ENCODE measurements at regions not wholly inside any gene's neighbourhood (a gene's known extent, or its start where the extent isn't known, plus 50 kb on each side); places are given as distances from the start of the nearest gene placed in this dataset.

DNA sequence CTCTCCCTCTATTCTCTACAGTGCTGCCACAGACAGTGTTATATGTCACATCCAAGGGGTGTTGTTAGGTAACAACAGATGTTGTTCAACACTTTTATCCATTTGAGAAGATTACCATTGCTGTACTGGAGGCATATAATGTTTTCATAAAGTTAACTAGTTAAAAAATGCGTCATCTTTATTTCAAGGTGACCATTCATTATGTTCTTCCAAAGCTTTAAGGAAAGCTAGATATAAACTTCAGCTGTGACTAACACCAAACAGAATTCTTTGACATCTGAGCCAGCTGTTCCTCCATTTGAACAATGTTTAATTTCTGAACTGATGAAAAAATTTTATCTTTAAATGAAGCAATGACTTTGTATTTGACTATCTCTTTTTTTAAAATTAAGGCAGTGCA lies 1099.6 kb upstream of the TMEFF2 start:
- H3K27ac ChIP-seq (ENCODE audit: low read length), result no peak overlapping the region
- H2AFZ ChIP-seq (ENCODE audit: low read length), result no peak overlapping the region
- no peaks in the 10 kb centered on the region for H3K79me2 ChIP-seq (ENCODE audit: low read length)
- H3K36me3 ChIP-seq (ENCODE audit: low read depth, low read length), result no peaks in the 10 kb centered on the region
- POLR2A ChIA-PET (ENCODE audit: unreplicated experiment), result no interaction called here
- H3K4me2 ChIP-seq (ENCODE audit: low read length), result no peak overlapping the region
- H3K9me3 ChIP-seq (ENCODE audit: low read length), result no peaks in the 10 kb centered on the region
- H3K4me1 ChIP-seq (ENCODE audit: insufficient read depth, low read length), result no peaks in the 10 kb centered on the region
- H3K9me2 ChIP-seq (replicated peaks; ENCODE audit: low read length), result no peaks in the 10 kb centered on the region
- H3K4me3 ChIP-seq (ENCODE audit: low read length), result no peak overlapping the region
- TF ChIP-seq EZH2phosphoT487 (IDR thresholded peaks at IDR 0.05; ENCODE audit: borderline replicate concordance, low read length) (no peak), CTCF (conservative IDR thresholded peaks at IDR 0.05; ENCODE audit: low read depth, low read length) (no peak), EZH2 (IDR thresholded peaks at IDR 0.05; ENCODE audit: low read length, unreplicated experiment) (no peak)
- no peaks in the 10 kb centered on the region for H4K20me1 ChIP-seq (ENCODE audit: low read length)
- H3K27me3 ChIP-seq (ENCODE audit: low read length), result no peaks in the 10 kb centered on the region
- H3K9ac ChIP-seq (ENCODE audit: low read length), result no peak overlapping the region
- DNase-seq (no peak), ATAC-seq (no peak)
- no peaks in the 10 kb centered on the region for H3F3A ChIP-seq (ENCODE audit: low read length, unreplicated experiment)
- intact Hi-C loops (cut with micrococcal nuclease), result no loop called here
- CTCF ChIA-PET, result no interaction called here
- BruUV-seq (replicated peaks), result no TSS peak

GRCh38 chr2:193279361-193279760 lies 1084.6 kb upstream of the TMEFF2 start:
- no TSS peak for BruUV-seq (replicated peaks)
- H4K20me1 ChIP-seq (ENCODE audit: low read length), result no peaks in the 10 kb centered on the region
- no peaks in the 10 kb centered on the region for H3K9me2 ChIP-seq (replicated peaks; ENCODE audit: low read length)
- H3F3A ChIP-seq (ENCODE audit: low read length, unreplicated experiment), result no peaks in the 10 kb centered on the region
- no peaks in the 10 kb centered on the region for H3K79me2 ChIP-seq (ENCODE audit: low read length)
- H3K4me2 ChIP-seq (ENCODE audit: low read length), result no peak overlapping the region
- POLR2A ChIA-PET (ENCODE audit: unreplicated experiment), result no interaction called here
- no peak for ATAC-seq
- TF ChIP-seq EZH2 (IDR thresholded peaks at IDR 0.05; ENCODE audit: low read length, unreplicated experiment) (no peak), CTCF (conservative IDR thresholded peaks at IDR 0.05; ENCODE audit: low read depth, low read length) (no peak), EZH2phosphoT487 (IDR thresholded peaks at IDR 0.05; ENCODE audit: borderline replicate concordance, low read length) (no peak)
- H3K4me1 ChIP-seq (ENCODE audit: insufficient read depth, low read length), result no peaks in the 10 kb centered on the region
- H3K9me3 ChIP-seq (ENCODE audit: low read length), result no peaks in the 10 kb centered on the region
- H3K9ac ChIP-seq (ENCODE audit: low read length), result no peak overlapping the region
- DNase-seq, result no peak
- CTCF ChIA-PET, result no interaction called here
- H3K4me3 ChIP-seq (ENCODE audit: low read length), result no peak overlapping the region
- no peak overlapping the region for H3K27ac ChIP-seq (ENCODE audit: low read length)
- intact Hi-C loops (cut with micrococcal nuclease), result no loop called here
- no peaks in the 10 kb centered on the region for H3K36me3 ChIP-seq (ENCODE audit: low read depth, low read length)
- H3K27me3 ChIP-seq (ENCODE audit: low read length), result no peaks in the 10 kb centered on the region
- no peak overlapping the region for H2AFZ ChIP-seq (ENCODE audit: low read length)

DNA sequence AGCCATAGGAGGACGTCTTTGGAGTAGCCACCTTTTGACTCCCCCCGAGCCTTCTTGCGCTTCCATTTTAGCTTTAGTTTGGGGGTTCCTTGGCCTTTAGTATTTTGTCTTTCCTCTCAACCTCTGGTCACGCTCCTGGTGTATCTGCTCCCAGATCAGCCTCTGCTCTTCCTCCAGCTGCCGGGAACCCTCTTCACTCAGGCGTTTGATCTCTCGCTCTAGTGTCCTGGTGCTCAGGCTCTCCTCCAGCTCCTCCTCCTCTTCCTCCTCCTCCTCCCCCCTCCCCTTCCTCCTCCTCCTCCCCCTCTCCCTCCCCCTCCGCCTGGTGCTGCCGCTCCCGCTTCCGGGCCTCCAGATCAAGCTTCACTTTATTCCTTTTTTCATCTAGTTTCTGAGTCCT lies 1082.3 kb upstream of the TMEFF2 start:
- H3K27ac ChIP-seq (ENCODE audit: low read length), result no peak overlapping the region
- TF ChIP-seq EZH2 (IDR thresholded peaks at IDR 0.05; ENCODE audit: low read length, unreplicated experiment) (no peak), EZH2phosphoT487 (IDR thresholded peaks at IDR 0.05; ENCODE audit: borderline replicate concordance, low read length) (no peak), CTCF (conservative IDR thresholded peaks at IDR 0.05; ENCODE audit: low read depth, low read length) (no peak)
- no peak overlapping the region for H3K4me2 ChIP-seq (ENCODE audit: low read length)
- DNase-seq (no peak), ATAC-seq (no peak)
- no peaks in the 10 kb centered on the region for H3K36me3 ChIP-seq (ENCODE audit: low read depth, low read length)
- H3K27me3 ChIP-seq (ENCODE audit: low read length), result no peaks in the 10 kb centered on the region
- POLR2A ChIA-PET (ENCODE audit: unreplicated experiment), result no interaction called here
- H3K4me3 ChIP-seq (ENCODE audit: low read length), result no peak overlapping the region
- no peaks in the 10 kb centered on the region for H4K20me1 ChIP-seq (ENCODE audit: low read length)
- BruUV-seq (replicated peaks), result no TSS peak
- no peaks in the 10 kb centered on the region for H3K9me3 ChIP-seq (ENCODE audit: low read length)
- H3K9ac ChIP-seq (ENCODE audit: low read length), result no peak overlapping the region
- no peaks in the 10 kb centered on the region for H3F3A ChIP-seq (ENCODE audit: low read length, unreplicated experiment)
- H2AFZ ChIP-seq (ENCODE audit: low read length), result no peak overlapping the region
- intact Hi-C loops (cut with micrococcal nuclease), result no loop called here
- H3K9me2 ChIP-seq (replicated peaks; ENCODE audit: low read length), result no peaks in the 10 kb centered on the region
- H3K4me1 ChIP-seq (ENCODE audit: insufficient read depth, low read length), result no peaks in the 10 kb centered on the region
- H3K79me2 ChIP-seq (ENCODE audit: low read length), result no peaks in the 10 kb centered on the region
- CTCF ChIA-PET, result no interaction called here
